C4-2B (cell line): ENCODE measurements at regions not wholly inside any gene's neighbourhood (a gene's known extent, or its start where the extent isn't known, plus 50 kb on each side); places are given as distances from the start of the nearest gene placed in this dataset.

Experiments used
- CTCF ChIP-seq: fragments of 450-650 bp; conservative IDR thresholded peaks from 2 replicates; pipeline ENCODE4 v1.5.1; 2017; ENCODE audit warnings: mild to moderate bottlenecking
- ZFX ChIP-seq: fragments of 450-650 bp; IDR thresholded peaks from 2 replicates; pipeline ENCODE4 v1.6.1; 2017

GRCh38 chr5:4048398-4048797, 452.8 kb downstream of the IRX1 start:
- TF ChIP-seq CTCF (no peak), ZFX (no peak)
